ENCODE measurements at regions not wholly inside any gene's neighbourhood (a gene's known extent, or its start where the extent isn't known, plus 50 kb on each side); places are given as distances from the start of the nearest gene placed in this dataset.

GRCh38 chr5:12845549-12846159 lies 941.4 kb upstream of the CTNND2 start:
- no peak for TF ChIP-seq CTCF (IDR thresholded peaks at IDR 0.05)
- no peak for TF ChIP-seq POLR2A (IDR thresholded peaks at IDR 0.05)
- 64 to 71% methylated on average over 5 of the region's 5 CpGs for WGBS, 2 donors
- intact Hi-C loops (cut with DNase I) = no loop called here
- H3K36me3 ChIP-seq (replicated peaks in 1 of 2; ENCODE audit: insufficient read depth in 1 of 2, low read depth in 2 of 2) = no peaks in the 10 kb centered on the region
- no peaks in the 10 kb centered on the region for H3K9me3 ChIP-seq
- H3K4me1 ChIP-seq = no peaks in the 10 kb centered on the region
- no peak for ATAC-seq
- H3K27ac ChIP-seq = no peak overlapping the region
- no peak for DNase-seq
- H3K4me3 ChIP-seq = no peak overlapping the region
- H3K27me3 ChIP-seq = no peaks in the 10 kb centered on the region

- no peaks in the 10 kb centered on the region for H3K27me3 ChIP-seq
- 24 to 26% methylated on average over 4 of the region's 4 CpGs for WGBS, 2 donors
- DNase-seq = no peak
- intact Hi-C loops (cut with DNase I) = no loop called here
- no peak for TF ChIP-seq POLR2A (IDR thresholded peaks at IDR 0.05)
- TF ChIP-seq CTCF (IDR thresholded peaks at IDR 0.05) = no peak
- H3K4me3 ChIP-seq = no peak overlapping the region
- ATAC-seq = no peak
- no peaks in the 10 kb centered on the region for H3K4me1 ChIP-seq
- no peaks in the 10 kb centered on the region for H3K36me3 ChIP-seq (replicated peaks in 1 of 2; ENCODE audit: insufficient read depth in 1 of 2, low read depth in 2 of 2)
- H3K27ac ChIP-seq = no peak overlapping the region
- no peaks in the 10 kb centered on the region for H3K9me3 ChIP-seq
Observed at GRCh38 chr5:12840972-12841371, 936.7 kb upstream of the CTNND2 start.

- WGBS, 2 donors = 66 to 74% methylated on average over 5 of the region's 5 CpGs
- no peaks in the 10 kb centered on the region for H3K27me3 ChIP-seq
- H3K4me3 ChIP-seq = no peak overlapping the region
- ATAC-seq (no peak), DNase-seq (no peak)
- H3K36me3 ChIP-seq (replicated peaks in 1 of 2; ENCODE audit: insufficient read depth in 1 of 2, low read depth in 2 of 2) = no peaks in the 10 kb centered on the region
- no peak for TF ChIP-seq CTCF (IDR thresholded peaks at IDR 0.05)
- TF ChIP-seq POLR2A (IDR thresholded peaks at IDR 0.05) = no peak
- no peaks in the 10 kb centered on the region for H3K9me3 ChIP-seq
- H3K27ac ChIP-seq = no peak overlapping the region
- no peaks in the 10 kb centered on the region for H3K4me1 ChIP-seq
- intact Hi-C loops (cut with DNase I) = no loop called here
Observed at GRCh38 chr5:12837592-12837991, 933.3 kb upstream of the CTNND2 start.

- WGBS, 2 donors = 39 to 52% methylated on average over 2 of the region's 2 CpGs
Observed at GRCh38 chr5:12825163-12825562, 920.9 kb upstream of the CTNND2 start.

More at GRCh38 chr5:12825163-12825562, 920.9 kb upstream of the CTNND2 start:
- no peaks in the 10 kb centered on the region for H3K4me1 ChIP-seq
- no peaks in the 10 kb centered on the region for H3K36me3 ChIP-seq (replicated peaks in 1 of 2; ENCODE audit: insufficient read depth in 1 of 2, low read depth in 2 of 2)
- H3K9me3 ChIP-seq = peaks cover 0 to 7% (median 0%) of the 10 kb centered on the region in 3 donors
- no peaks in the 10 kb centered on the region for H3K27me3 ChIP-seq
- no peak overlapping the region for H3K27ac ChIP-seq
- DNase-seq = no peak
- intact Hi-C loops (cut with DNase I) = no loop called here
- ATAC-seq = no peak
- TF ChIP-seq POLR2A (IDR thresholded peaks at IDR 0.05) = no peak
- TF ChIP-seq CTCF (IDR thresholded peaks at IDR 0.05) = no peak
- no peak overlapping the region for H3K4me3 ChIP-seq

Data from body of pancreas (tissue), 4 donors.